HepG2 (cell line): ENCODE measurements at regions not wholly inside any gene's neighbourhood (a gene's known extent, or its start where the extent isn't known, plus 50 kb on each side); places are given as distances from the start of the nearest gene placed in this dataset.
A peak's percentile ranks its signal among the peaks of the same experiment; 100 is the strongest.

Experiments used
- HNF4G ChIP-seq, 2 experiments: sonication (generic) in 1 of 2; formaldehyde crosslinking in 1 of 2; IDR thresholded peaks; 2 replicates each; pipeline versions ENCODE4 v1.4.0 to v1.6.1; 2011 to 2020; ENCODE audit warnings: borderline replicate concordance in 2 of 2, low read depth in 2 of 2, mild to moderate bottlenecking in 2 of 2, low read length in 1 of 2, missing genetic modification reagents in 1 of 2, moderate library complexity in 1 of 2
- HNRNPLL ChIP-seq: fragments of 200-400 bp; formaldehyde crosslinking; IDR thresholded peaks from 2 replicates; pipeline ENCODE4 v1.6.1; 2017; ENCODE audit warnings: mild to moderate bottlenecking, low read depth, low read length; ENCODE audit not compliant: poor library complexity, severe bottlenecking
- JUN ChIP-seq: sonication (generic); formaldehyde crosslinking; IDR thresholded peaks from 2 replicates; pipeline ENCODE4 v1.4.0; 2020; ENCODE audit warnings: mild to moderate bottlenecking, missing genetic modification reagents
- MBNL3 ChIP-seq: fragments of 250-450 bp; sonication (Bioruptor Pico); conservative IDR thresholded peaks from 2 replicates; pipeline ENCODE4 v1.8.0; 2022; ENCODE audit warnings: mild to moderate bottlenecking, inconsistent platforms
- MZF1 ChIP-seq: sonication (generic); formaldehyde crosslinking; IDR thresholded peaks from 2 replicates; pipeline ENCODE4 v1.8.1; 2023; ENCODE audit warnings: mild to moderate bottlenecking, missing genetic modification reagents, borderline replicate concordance
- NONO ChIP-seq, 2 experiments: fragments of 450-650 bp in 1 of 2; sonication (generic) in 1 of 2; formaldehyde crosslinking in 1 of 2; IDR thresholded peaks in 1 of 2; conservative IDR thresholded peaks in 1 of 2; 2 replicates each; pipeline versions ENCODE4 v1.6.1 to v1.8.0; 2017 to 2022; ENCODE audit warnings: mild to moderate bottlenecking in 1 of 2, missing genetic modification reagents in 1 of 2, moderate library complexity in 1 of 2
- PHF8 ChIP-seq: sonication (generic); formaldehyde crosslinking; IDR thresholded peaks from 2 replicates; pipeline ENCODE4 v1.5.0; 2020; ENCODE audit warnings: missing genetic modification reagents
- RBM39 ChIP-seq: fragments of 200-400 bp; formaldehyde crosslinking; IDR thresholded peaks from one replicate; pipeline ENCODE4 v1.6.1; 2018; ENCODE audit warnings: antibody characterized with exemption, mild to moderate bottlenecking, low read depth, low read length; ENCODE audit not compliant: poor library complexity, severe bottlenecking
- REL ChIP-seq: sonication (generic); formaldehyde crosslinking; conservative IDR thresholded peaks from 2 replicates; pipeline ENCODE4 v1.8.0; 2022; ENCODE audit warnings: mild to moderate bottlenecking, missing genetic modification reagents, moderate library complexity
- SMAD1 ChIP-seq: sonication (generic); formaldehyde crosslinking; IDR thresholded peaks from 2 replicates; pipeline ENCODE4 v1.4.0; 2020; ENCODE audit warnings: missing genetic modification reagents, low read depth, mild to moderate bottlenecking, borderline replicate concordance
- SP2 ChIP-seq: sonication (generic); formaldehyde crosslinking; IDR thresholded peaks from 2 replicates; pipeline ENCODE4 v1.5.1; 2020; ENCODE audit warnings: mild to moderate bottlenecking, missing genetic modification reagents
- SP4 ChIP-seq: sonication (generic); formaldehyde crosslinking; IDR thresholded peaks from 2 replicates; pipeline ENCODE4 v1.8.1; 2023; ENCODE audit warnings: mild to moderate bottlenecking, missing genetic modification reagents
- SRSF9 ChIP-seq: fragments of 200-400 bp; formaldehyde crosslinking; IDR thresholded peaks from 2 replicates; pipeline ENCODE4 v1.6.1; 2018; ENCODE audit warnings: borderline replicate concordance, mild to moderate bottlenecking, low read depth, low read length; ENCODE audit not compliant: insufficient read depth, poor library complexity, severe bottlenecking
- TCF7 ChIP-seq: sonication (generic); IDR thresholded peaks from 2 replicates; pipeline ENCODE4 v1.6.1; 2016; ENCODE audit warnings: antibody characterized with exemption, low read depth
- TFDP2 ChIP-seq: sonication (generic); formaldehyde crosslinking; IDR thresholded peaks from 2 replicates; pipeline ENCODE4 v1.4.0; 2020; ENCODE audit warnings: missing genetic modification reagents
- ZFP82 ChIP-seq: sonication (generic); formaldehyde crosslinking; IDR thresholded peaks from 2 replicates; pipeline ENCODE4 v1.5.1; 2020; ENCODE audit warnings: mild to moderate bottlenecking, missing genetic modification reagents, borderline replicate concordance
- ZNF136 ChIP-seq: sonication (generic); formaldehyde crosslinking; IDR thresholded peaks from 2 replicates; pipeline ENCODE4 v1.8.1; 2022; ENCODE audit warnings: low read depth, mild to moderate bottlenecking, moderate library complexity, missing genetic modification reagents
- ZNF235 ChIP-seq: sonication (generic); formaldehyde crosslinking; IDR thresholded peaks from 2 replicates; pipeline ENCODE4 v1.8.1; 2023; ENCODE audit warnings: mild to moderate bottlenecking, missing genetic modification reagents, borderline replicate concordance
- ZNF253 ChIP-seq: sonication (generic); formaldehyde crosslinking; IDR thresholded peaks from 2 replicates; pipeline ENCODE4 v1.8.0; 2022; ENCODE audit warnings: mild to moderate bottlenecking, missing genetic modification reagents, borderline replicate concordance
- ZNF282 ChIP-seq: fragments of 450-650 bp; IDR thresholded peaks from 2 replicates; pipeline ENCODE4 v1.6.1; 2018; ENCODE audit not compliant: partially characterized antibody
- ZNF3 ChIP-seq: IDR thresholded peaks from 2 replicates; pipeline ENCODE4 v1.7.0; 2017; ENCODE audit warnings: inconsistent platforms
- ZNF329 ChIP-seq: sonication (generic); formaldehyde crosslinking; IDR thresholded peaks from 2 replicates; pipeline ENCODE4 v1.9.0; 2021; ENCODE audit warnings: low read depth, mild to moderate bottlenecking, missing genetic modification reagents
- ZNF337 ChIP-seq: sonication (generic); formaldehyde crosslinking; IDR thresholded peaks from 2 replicates; pipeline ENCODE4 v1.5.1; 2020; ENCODE audit warnings: missing genetic modification reagents, low read depth, mild to moderate bottlenecking, borderline replicate concordance
- ZNF451 ChIP-seq: sonication (generic); formaldehyde crosslinking; IDR thresholded peaks from 2 replicates; pipeline ENCODE4 v1.5.0; 2020; ENCODE audit warnings: mild to moderate bottlenecking, missing genetic modification reagents
- ZNF652 ChIP-seq: IDR thresholded peaks from 2 replicates; pipeline ENCODE4 v1.6.1; 2016; ENCODE audit warnings: low read depth, borderline replicate concordance
- ZNF747 ChIP-seq: sonication (generic); formaldehyde crosslinking; IDR thresholded peaks from 2 replicates; pipeline ENCODE4 v1.8.1; 2023; ENCODE audit warnings: missing genetic modification reagents, mild to moderate bottlenecking, borderline replicate concordance
- ZNF770 ChIP-seq: sonication (generic); formaldehyde crosslinking; IDR thresholded peaks from 2 replicates; pipeline ENCODE4 v1.5.0; 2020; ENCODE audit warnings: mild to moderate bottlenecking, missing genetic modification reagents

GRCh38 chr20:56995635-56996075 is 270.8 kb downstream of the BMP7 start (continued):
- TF ChIP-seq ZNF747 (CRISPR knock-in tag) (no peak), SRSF9 (no peak), ZNF136 (CRISPR knock-in tag) (no peak), ZNF451 (CRISPR knock-in tag) (no peak), ZNF235 (CRISPR knock-in tag) (no peak), JUN (CRISPR knock-in tag) (no peak), HNRNPLL (peak; percentile 31), ZNF282 (no peak), HNF4G (IDR thresholded peaks at IDR 0.05; ENCODE audit: borderline replicate concordance, low read depth, low read length) (no peak), HNF4G (CRISPR knock-in tag; IDR thresholded peaks at IDR 0.05; ENCODE audit: borderline replicate concordance, low read depth) (no peak), TCF7 (no peak), MBNL3 (CRISPR knock-in tag) (no peak), RBM39 (peak; percentile 54), SP2 (CRISPR knock-in tag) (no peak), NONO (IDR thresholded peaks at IDR 0.05) (no peak), NONO (CRISPR knock-in tag; conservative IDR thresholded peaks at IDR 0.05) (no peak), PHF8 (CRISPR knock-in tag) (no peak), ZNF337 (CRISPR knock-in tag) (no peak), ZFP82 (CRISPR knock-in tag) (no peak), TFDP2 (no peak), ZNF3 (CRISPR knock-in tag) (no peak), MZF1 (CRISPR knock-in tag) (no peak), REL (CRISPR knock-in tag) (no peak), ZNF770 (no peak), ZNF329 (CRISPR knock-in tag) (no peak), SP4 (peak; percentile 19; the same call in 1 of the 2 replicates), ZNF652 (CRISPR knock-in tag) (no peak), SMAD1 (no peak), ZNF253 (CRISPR knock-in tag) (no peak)
